Adipose tissue (tissue), 3 donors: ENCODE measurements at regions not wholly inside any gene's neighbourhood (a gene's known extent, or its start where the extent isn't known, plus 50 kb on each side); places are given as distances from the start of the nearest gene placed in this dataset.

Experiments
- H3K27ac ChIP-seq: one replicate; pipeline ENCODE4 v1.5.1; 2013; ENCODE audit warnings: low read depth, low read length
- WGBS, 3 donors: extraction: QIAGEN DNeasy Blood & Tissue Kit; methylation state at CpG; one replicate each; pipeline ENCODE4 v1.1.7; 2013; 5-methylcytosine and 5-hydroxymethylcytosine counted together
- donor health status: healthy with polysubstance abuse.
- donor health status: Bipolar disorder and iron deficiency.
- donor health status: healthy.

GRCh38 chr16:65547772-65548446 is 426.0 kb upstream of the CDH11 start:
- WGBS, 3 donors, result 27 to 47% (median 44%) methylated on average over 7 of the region's 7 CpGs
- H3K27ac ChIP-seq, result no peak overlapping the region

GRCh38 chr16:65546353-65546791 is 424.5 kb upstream of the CDH11 start:
- H3K27ac ChIP-seq, result no peak overlapping the region
- 10 to 19% (median 12%) methylated on average over 3 of the region's 3 CpGs for WGBS, 3 donors

GRCh38 chr16:65545413-65545956 is 423.6 kb upstream of the CDH11 start:
- WGBS, 3 donors, result 52 to 64% (median 63%) methylated on average over 2 of the region's 2 CpGs
- no peak overlapping the region for H3K27ac ChIP-seq

GRCh38 chr16:65543781-65544740 is 422.2 kb upstream of the CDH11 start:
- no peak overlapping the region for H3K27ac ChIP-seq
- WGBS, 3 donors, result 74 to 87% (median 78%) methylated on average over 5 of the region's 5 CpGs

GRCh38 chr16:65541646-65542045 is 419.8 kb upstream of the CDH11 start:
- H3K27ac ChIP-seq, result no peak overlapping the region
- 91 to 100% (median 94%) methylated on average over 1 of the region's 1 CpG for WGBS, 3 donors

- H3K27ac ChIP-seq, result no peak overlapping the region
Observed at GRCh38 chr16:65540901-65541300, 419.0 kb upstream of the CDH11 start.

- H3K27ac ChIP-seq, result no peak overlapping the region
- WGBS, 3 donors, result 43 to 57% (median 45%) methylated on average over 3 of the region's 3 CpGs
Observed at GRCh38 chr16:65538976-65539375, 417.1 kb upstream of the CDH11 start.

- WGBS, 3 donors, result 50 to 86% (median 79%) methylated on average over 1 of the region's 1 CpG
- no peak overlapping the region for H3K27ac ChIP-seq
Observed at GRCh38 chr16:65537336-65537735, 415.5 kb upstream of the CDH11 start.

- H3K27ac ChIP-seq, result no peak overlapping the region
- 65 to 71% (median 67%) methylated on average over 2 of the region's 2 CpGs for WGBS, 3 donors
Observed at GRCh38 chr16:65534121-65534528, 412.3 kb upstream of the CDH11 start.

GRCh38 chr16:65532846-65533245 is 411.0 kb upstream of the CDH11 start:
- no peak overlapping the region for H3K27ac ChIP-seq
- WGBS, 3 donors, result 80 to 93% (median 83%) methylated on average over 2 of the region's 2 CpGs

GRCh38 chr16:65532258-65532657 is 410.4 kb upstream of the CDH11 start:
- no peak overlapping the region for H3K27ac ChIP-seq
- 38 to 44% (median 38%) methylated on average over 6 of the region's 6 CpGs for WGBS, 3 donors

GRCh38 chr16:65531475-65531874 is 409.6 kb upstream of the CDH11 start:
- 48 to 77% (median 72%) methylated on average over 4 of the region's 4 CpGs for WGBS, 3 donors
- H3K27ac ChIP-seq, result no peak overlapping the region

- no peak overlapping the region for H3K27ac ChIP-seq
- 90 to 96% (median 94%) methylated on average over 2 of the region's 2 CpGs for WGBS, 3 donors
Observed at GRCh38 chr16:65525707-65526106, 403.8 kb upstream of the CDH11 start.

- 52 to 67% (median 54%) methylated on average over 8 of the region's 8 CpGs for WGBS, 3 donors
- no peak overlapping the region for H3K27ac ChIP-seq
Observed at GRCh38 chr16:65524997-65525396, 403.1 kb upstream of the CDH11 start.

- H3K27ac ChIP-seq, result no peak overlapping the region
- WGBS, 3 donors, result 64 to 79% (median 76%) methylated on average over 3 of the region's 3 CpGs
Observed at GRCh38 chr16:65524231-65524630, 402.4 kb upstream of the CDH11 start.

GRCh38 chr16:65523283-65523944 is 401.6 kb upstream of the CDH11 start:
- no peak overlapping the region for H3K27ac ChIP-seq
- WGBS, 3 donors, result 48 to 90% (median 81%) methylated on average over 5 of the region's 5 CpGs

- WGBS, 3 donors, result 79 to 91% (median 91%) methylated on average over 7 of the region's 7 CpGs
- H3K27ac ChIP-seq, result no peak overlapping the region
Observed at GRCh38 chr16:65522412-65522811, 400.5 kb upstream of the CDH11 start.

- WGBS, 3 donors, result 22 to 35% (median 34%) methylated on average over 10 of the region's 10 CpGs
- no peak overlapping the region for H3K27ac ChIP-seq
Observed at GRCh38 chr16:65521633-65522328, 399.9 kb upstream of the CDH11 start.
